ENCODE measurements at regions not wholly inside any gene's neighbourhood (a gene's known extent, or its start where the extent isn't known, plus 50 kb on each side); places are given as distances from the start of the nearest gene placed in this dataset.

GRCh38 chr21:20822666-20823065 is 175.5 kb upstream of the NCAM2 start:
- no peak for TF ChIP-seq ZNF274 (IDR thresholded peaks at IDR 0.05; ENCODE audit: low read depth, low read length)
- TF ChIP-seq YY1 (IDR thresholded peaks at IDR 0.05; ENCODE audit: insufficient read depth, insufficient read length), result no peak
- no peak for TF ChIP-seq SUZ12 (IDR thresholded peaks at IDR 0.05; ENCODE audit: extremely low read depth, insufficient read depth, insufficient read length)

Data from NT2/D1 (cell line).